22Rv1 (cell line): ENCODE measurements at regions not wholly inside any gene's neighbourhood (a gene's known extent, or its start where the extent isn't known, plus 50 kb on each side); places are given as distances from the start of the nearest gene placed in this dataset.

ENCODE experiments used
- CTCF ChIP-seq: fragments of 450-650 bp; IDR thresholded peaks from 2 replicates; pipeline ENCODE4 v1.5.1; 2017; ENCODE audit warnings: mild to moderate bottlenecking
- ZFX ChIP-seq: fragments of 450-650 bp; IDR thresholded peaks from 2 replicates; pipeline ENCODE4 v1.6.1; 2017; ENCODE audit warnings: antibody characterized with exemption, borderline replicate concordance

GRCh38 chr6:168968228-168968627 lies 285.4 kb downstream of the THBS2 start:
- TF ChIP-seq CTCF (no peak), ZFX (no peak)
